ENCODE measurements at regions not wholly inside any gene's neighbourhood (a gene's known extent, or its start where the extent isn't known, plus 50 kb on each side); places are given as distances from the start of the nearest gene placed in this dataset.
A peak's percentile ranks its signal among the peaks of the same experiment; 100 is the strongest.

DNA sequence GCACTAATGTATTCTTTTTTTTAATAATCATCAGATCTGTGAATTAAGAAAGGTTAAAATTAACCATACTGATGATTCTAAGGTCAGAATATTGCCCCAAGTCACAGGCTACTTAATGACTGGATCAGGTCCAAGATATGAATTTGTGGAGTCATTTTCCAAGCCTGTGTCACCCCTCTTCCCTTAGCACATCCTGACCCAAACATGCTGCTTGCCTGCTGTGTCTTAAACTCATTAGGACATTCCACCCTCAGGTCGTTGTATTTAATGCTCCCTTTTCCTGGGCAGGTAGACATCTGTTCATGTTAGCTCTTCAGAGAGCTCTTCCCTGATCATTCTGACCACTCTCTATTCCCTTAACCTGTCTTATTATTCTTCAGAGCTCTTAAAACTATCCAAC lies 463.5 kb upstream of the PDE3A start:
- Histone ChIP-seq H3K9me3 (ENCODE audit: control insufficient read depth, insufficient read depth, low read length) (no peaks in the 10 kb centered on the region), H4K8ac (ENCODE audit: low read depth in 2 of 2, low read length in 2 of 2) (no peak overlapping the region), H4K5ac (ENCODE audit: low read depth, low read length) (no peak overlapping the region), H3K9me1 (ENCODE audit: insufficient read depth, low read length) (no peaks in the 10 kb centered on the region), H3K36me3 (ENCODE audit: control insufficient read depth, insufficient read depth, low read length) (no peaks in the 10 kb centered on the region), H3K4ac (ENCODE audit: low read depth, low read length) (no peak overlapping the region), H3K4me1 (ENCODE audit: control insufficient read depth, insufficient read depth, low read length) (no peaks in the 10 kb centered on the region), H3K14ac (replicated peaks; ENCODE audit: low read depth, low read length) (no peak overlapping the region), H3K27ac (ENCODE audit: insufficient read depth, low read length) (no peak overlapping the region), H3K4me2 (ENCODE audit: low read depth, low read length) (no peak overlapping the region), H3K4me3 (ENCODE audit: insufficient read depth, low read depth, low read length) (no peak overlapping the region), H2BK20ac (ENCODE audit: low read depth, low read length) (no peak overlapping the region), H2BK15ac (ENCODE audit: low read depth, low read length) (no peak overlapping the region), H3K79me1 (ENCODE audit: low read depth in 1 of 2, low read length in 2 of 2) (no peaks in the 10 kb centered on the region), H3K27me3 (ENCODE audit: control insufficient read depth, insufficient read depth, low read length) (no peaks in the 10 kb centered on the region), H2AFZ (replicated peaks; ENCODE audit: low read length, poor library complexity) (peak overlapping the region; percentile 14), H2AK9ac (replicated peaks; ENCODE audit: low read depth, low read length, poor library complexity) (no peak overlapping the region), H4K91ac (ENCODE audit: insufficient read depth, low read depth, low read length) (no peak overlapping the region), H2AK5ac (ENCODE audit: low read depth, low read length) (no peak overlapping the region), H3K18ac (ENCODE audit: low read depth, low read length) (no peak overlapping the region), H2BK120ac (ENCODE audit: low read depth, low read length) (no peak overlapping the region), H4K20me1 (ENCODE audit: insufficient read depth, low read length) (no peaks in the 10 kb centered on the region; the same call in 1 of the 2 replicates), H3K23ac (ENCODE audit: low read depth, low read length) (peak overlapping the region; percentile 49; the same call in 1 of the 2 replicates), H2BK5ac (ENCODE audit: low read depth, low read length, poor library complexity, severe bottlenecking) (no peak overlapping the region), H3K56ac (ENCODE audit: extremely low read depth, insufficient read depth, low read length) (no peak overlapping the region), H3K9ac (ENCODE audit: low read depth, low read length) (no peak overlapping the region)
- CTCF ChIA-PET = interaction anchor here (0.6 kb wide), 1 partner anchor 12 kb away, joined by 3 read pairs; no protein-coding TSS in a partner anchor
- dilution Hi-C loops (cut with HindIII; ENCODE audit: low sequenced_read_pairs, unreplicated experiment) = no loop called here
- POLR2A ChIA-PET (ENCODE audit: unreplicated experiment) = no interaction called here
- no CpG with 5 or more reads among the region's 1 CpG for WGBS, 2 experiments (ENCODE audit: extremely low coverage in 2 of 2, insufficient read length in 1 of 2)
- DNase-seq (no peak), ATAC-seq (ENCODE audit: low read depth) (no peak)
- intact Hi-C loops (cut with micrococcal nuclease) = loop anchor here (5.0 kb wide), 1 partner anchor 148 kb away; no protein-coding TSS in a partner anchor
- in situ Hi-C loops (cut with MboI; ENCODE audit: low sequenced_read_pairs) = loop anchor here (25.0 kb wide), 1 partner anchor 307 kb away; no protein-coding TSS in a partner anchor
- no TSS peak for BruUV-seq (replicated peaks)
- TF ChIP-seq POLR2A (IDR thresholded peaks at IDR 0.05; ENCODE audit: low read depth, low read length) (no peak), FOS (IDR thresholded peaks at IDR 0.05; ENCODE audit: low read depth, low read length) (no peak)
- TF ChIP-seq, protein P1, sequence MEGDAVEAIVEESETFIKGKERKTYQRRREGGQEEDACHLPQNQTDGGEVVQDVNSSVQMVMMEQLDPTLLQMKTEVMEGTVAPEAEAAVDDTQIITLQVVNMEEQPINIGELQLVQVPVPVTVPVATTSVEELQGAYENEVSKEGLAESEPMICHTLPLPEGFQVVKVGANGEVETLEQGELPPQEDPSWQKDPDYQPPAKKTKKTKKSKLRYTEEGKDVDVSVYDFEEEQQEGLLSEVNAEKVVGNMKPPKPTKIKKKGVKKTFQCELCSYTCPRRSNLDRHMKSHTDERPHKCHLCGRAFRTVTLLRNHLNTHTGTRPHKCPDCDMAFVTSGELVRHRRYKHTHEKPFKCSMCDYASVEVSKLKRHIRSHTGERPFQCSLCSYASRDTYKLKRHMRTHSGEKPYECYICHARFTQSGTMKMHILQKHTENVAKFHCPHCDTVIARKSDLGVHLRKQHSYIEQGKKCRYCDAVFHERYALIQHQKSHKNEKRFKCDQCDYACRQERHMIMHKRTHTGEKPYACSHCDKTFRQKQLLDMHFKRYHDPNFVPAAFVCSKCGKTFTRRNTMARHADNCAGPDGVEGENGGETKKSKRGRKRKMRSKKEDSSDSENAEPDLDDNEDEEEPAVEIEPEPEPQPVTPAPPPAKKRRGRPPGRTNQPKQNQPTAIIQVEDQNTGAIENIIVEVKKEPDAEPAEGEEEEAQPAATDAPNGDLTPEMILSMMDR (conservative IDR thresholded peaks at IDR 0.05; ENCODE audit: low read depth, low read length) = no peak
